GM12892 (cell line): ENCODE measurements at regions not wholly inside any gene's neighbourhood (a gene's known extent, or its start where the extent isn't known, plus 50 kb on each side); places are given as distances from the start of the nearest gene placed in this dataset.

ENCODE experiments used
- POLR2AphosphoS5 ChIP-seq: IDR thresholded peaks from 2 replicates; pipeline ENCODE4 v1.6.1; 2011; ENCODE audit warnings: low read depth, low read length, control low read depth
- TAF1 ChIP-seq: IDR thresholded peaks from 2 replicates; pipeline ENCODE4 v1.6.1; 2011; ENCODE audit warnings: low read depth, mild to moderate bottlenecking, control low read depth, low read length, borderline replicate concordance

- TF ChIP-seq TAF1 (no peak), POLR2AphosphoS5 (no peak)
Observed at GRCh38 chr17:53101706-53102105, 721.0 kb upstream of the KIF2B start.
